ENCODE measurements at regions not wholly inside any gene's neighbourhood (a gene's known extent, or its start where the extent isn't known, plus 50 kb on each side); places are given as distances from the start of the nearest gene placed in this dataset.

GRCh38 chr13:60645676-60646075, 248.7 kb downstream of the TDRD3 start:
- TF ChIP-seq CTCF (IDR thresholded peaks at IDR 0.05) = no peak
- TF ChIP-seq EP300 (IDR thresholded peaks at IDR 0.05) = no peak
- TF ChIP-seq POLR2A (IDR thresholded peaks at IDR 0.05) = no peak

Measured in tibial nerve (tissue), 4 donors.